ENCODE measurements at regions not wholly inside any gene's neighbourhood (a gene's known extent, or its start where the extent isn't known, plus 50 kb on each side); places are given as distances from the start of the nearest gene placed in this dataset.
"Not testable (repeated sequence)": the region's sequence is repeated elsewhere in the genome, so short reads cannot be mapped to it uniquely, and the experiment has no call there.

- no peak for DNase-seq (ENCODE audit: low spot score)
These were observed 208.9 kb upstream of the CFAP20DC start for GRCh38 chr3:59258550-59259260.

- peak; percentile 63 for DNase-seq (ENCODE audit: low spot score)
These were observed 207.7 kb upstream of the CFAP20DC start for GRCh38 chr3:59257506-59257905.

- DNase-seq (ENCODE audit: low spot score) = no peak
These were observed 206.4 kb upstream of the CFAP20DC start for GRCh38 chr3:59256230-59256629.

- DNase-seq (ENCODE audit: low spot score) = no peak
These were observed 205.2 kb upstream of the CFAP20DC start for GRCh38 chr3:59254976-59255375.

- no peak for DNase-seq (ENCODE audit: low spot score)
These were observed 204.6 kb upstream of the CFAP20DC start for GRCh38 chr3:59254433-59254832.

- DNase-seq (ENCODE audit: low spot score) = no peak
These were observed 203.7 kb upstream of the CFAP20DC start for GRCh38 chr3:59253523-59253922.

GRCh38 chr3:59251869-59252268 is 202.0 kb upstream of the CFAP20DC start:
- DNase-seq (ENCODE audit: low spot score) = peak; percentile 10

GRCh38 chr3:59250600-59250999 is 200.8 kb upstream of the CFAP20DC start:
- DNase-seq (ENCODE audit: low spot score) = no peak

- no peak for DNase-seq (ENCODE audit: low spot score)
These were observed 200.0 kb upstream of the CFAP20DC start for GRCh38 chr3:59249698-59250361.

GRCh38 chr3:59249004-59249403 is 199.2 kb upstream of the CFAP20DC start:
- DNase-seq (ENCODE audit: low spot score) = no peak

GRCh38 chr3:59247402-59247841 is 197.6 kb upstream of the CFAP20DC start:
- peak; percentile 40 for DNase-seq (ENCODE audit: low spot score)

- DNase-seq (ENCODE audit: low spot score) = peak; percentile 29
These were observed 197.0 kb upstream of the CFAP20DC start for GRCh38 chr3:59246719-59247401.

- peak; percentile 79 for DNase-seq (ENCODE audit: low spot score)
These were observed 196.2 kb upstream of the CFAP20DC start for GRCh38 chr3:59245859-59246501.

GRCh38 chr3:59245300-59245858 is 195.6 kb upstream of the CFAP20DC start:
- DNase-seq (ENCODE audit: low spot score) = no peak

- no peak for DNase-seq (ENCODE audit: low spot score)
These were observed 194.5 kb upstream of the CFAP20DC start for GRCh38 chr3:59244343-59244742.

- no peak for DNase-seq (ENCODE audit: low spot score)
These were observed 193.7 kb upstream of the CFAP20DC start for GRCh38 chr3:59243476-59243875.

GRCh38 chr3:59240666-59241255 is 190.9 kb upstream of the CFAP20DC start:
- DNase-seq (ENCODE audit: low spot score) = no peak

GRCh38 chr3:59237121-59237520 is 187.3 kb upstream of the CFAP20DC start:
- no peak for DNase-seq (ENCODE audit: low spot score)

GRCh38 chr3:59235634-59236012 is 185.8 kb upstream of the CFAP20DC start:
- DNase-seq (ENCODE audit: low spot score) = no peak

- no peak for DNase-seq (ENCODE audit: low spot score)
These were observed 185.2 kb upstream of the CFAP20DC start for GRCh38 chr3:59234884-59235633.

- DNase-seq (ENCODE audit: low spot score) = not testable (repeated sequence)
These were observed 180.6 kb upstream of the CFAP20DC start for GRCh38 chr3:59230379-59230778.
